Cardiac septum (tissue), 1 donor: ENCODE measurements at regions not wholly inside any gene's neighbourhood (a gene's known extent, or its start where the extent isn't known, plus 50 kb on each side); places are given as distances from the start of the nearest gene placed in this dataset.

Experiments used
- DNase-seq: peaks from one replicate; pipeline ENCODE4 v3.0.0-alpha.2; 2020; ENCODE audit warnings: low spot score
- intact Hi-C: fragments of 100-400 bp; cut with DNase I; formaldehyde crosslinking; loops from one replicate; pipeline ENCODE4 v1.14.0; 2022
- donor health status: DM: no; HTN: no; CAD: no.

- intact Hi-C loops: no loop called here
- DNase-seq: no peak
Measured at GRCh38 chr6:113649276-113649675, 207.9 kb upstream of the MARCKS start.

GRCh38 chr6:113649880-113650609 lies 207.1 kb upstream of the MARCKS start:
- intact Hi-C loops: loop anchor here (10.0 kb wide), 1 partner anchor 85 kb away; no protein-coding TSS in a partner anchor
- no peak for DNase-seq

DNA sequence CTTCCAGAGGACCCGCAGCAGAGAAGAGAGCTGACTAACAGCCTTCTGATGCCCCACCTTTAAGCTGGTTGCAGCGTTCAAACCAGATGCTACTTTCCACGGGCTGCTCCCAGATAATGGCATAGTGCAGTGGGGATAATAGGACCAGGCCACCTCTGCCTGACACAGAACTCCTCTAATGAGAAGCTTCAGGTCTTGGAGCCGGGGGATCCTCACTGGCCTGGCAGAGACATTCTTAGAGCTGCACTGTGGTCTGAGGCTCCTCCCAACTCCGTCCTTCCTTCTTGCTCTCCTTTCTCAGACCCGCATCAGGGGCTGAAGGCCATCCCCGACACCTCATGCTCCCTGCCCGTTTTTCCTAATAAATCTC lies 206.6 kb upstream of the MARCKS start:
- intact Hi-C loops: loop anchor here (10.0 kb wide), 1 partner anchor 86 kb away; no protein-coding TSS in a partner anchor
- no peak for DNase-seq

DNA sequence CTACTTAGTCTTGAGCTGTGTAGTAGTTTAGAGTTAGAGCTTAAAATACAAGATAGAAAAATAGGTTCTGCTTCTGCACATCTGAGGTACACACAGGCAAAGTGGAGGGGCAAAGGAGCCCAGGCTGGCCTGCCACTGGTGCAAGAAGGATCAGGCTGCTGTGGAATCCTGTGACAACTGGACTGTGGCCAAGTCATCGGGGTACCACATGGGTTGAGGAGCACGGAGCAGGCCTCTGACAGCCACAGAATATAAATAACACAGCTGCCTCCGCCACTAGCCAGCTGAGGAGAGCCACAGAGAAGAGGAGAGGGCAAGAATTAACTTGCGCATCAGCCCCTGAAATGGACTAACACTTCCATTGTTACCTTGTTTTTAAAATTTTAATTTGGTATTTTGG lies 206.0 kb upstream of the MARCKS start:
- intact Hi-C loops: loop anchor here (10.0 kb wide), 1 partner anchor 86 kb away; no protein-coding TSS in a partner anchor
- DNase-seq: peak; percentile 87

GRCh38 chr6:113651920-113652319 lies 205.2 kb upstream of the MARCKS start:
- no peak for DNase-seq
- intact Hi-C loops: loop anchor here (10.0 kb wide), 1 partner anchor 87 kb away; no protein-coding TSS in a partner anchor

DNA sequence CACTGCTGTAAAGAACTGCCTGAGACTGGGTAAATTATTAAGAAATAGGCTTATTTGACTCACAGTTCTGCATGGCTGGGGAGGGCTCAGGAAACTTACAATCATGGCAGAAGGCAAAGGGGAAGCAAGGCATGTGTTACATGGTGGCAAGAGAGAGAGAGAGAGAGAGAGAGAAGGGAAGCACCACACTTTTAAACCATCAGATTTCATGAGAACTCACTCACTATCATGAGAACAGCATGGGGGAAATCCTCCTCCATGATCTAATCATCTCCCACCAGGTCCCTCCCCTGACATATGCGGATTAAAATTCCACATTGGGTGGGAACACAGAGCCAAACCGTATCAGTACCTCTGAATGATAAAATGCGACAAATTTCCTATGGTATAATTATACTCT lies 203.9 kb upstream of the MARCKS start:
- intact Hi-C loops: loop anchor here (10.0 kb wide), 1 partner anchor 88 kb away; no protein-coding TSS in a partner anchor
- DNase-seq: no peak

- intact Hi-C loops: loop anchor here (10.0 kb wide), 1 partner anchor 90 kb away; no protein-coding TSS in a partner anchor
- peak; percentile 79 for DNase-seq
Measured at GRCh38 chr6:113654396-113654795, 202.7 kb upstream of the MARCKS start.

DNA sequence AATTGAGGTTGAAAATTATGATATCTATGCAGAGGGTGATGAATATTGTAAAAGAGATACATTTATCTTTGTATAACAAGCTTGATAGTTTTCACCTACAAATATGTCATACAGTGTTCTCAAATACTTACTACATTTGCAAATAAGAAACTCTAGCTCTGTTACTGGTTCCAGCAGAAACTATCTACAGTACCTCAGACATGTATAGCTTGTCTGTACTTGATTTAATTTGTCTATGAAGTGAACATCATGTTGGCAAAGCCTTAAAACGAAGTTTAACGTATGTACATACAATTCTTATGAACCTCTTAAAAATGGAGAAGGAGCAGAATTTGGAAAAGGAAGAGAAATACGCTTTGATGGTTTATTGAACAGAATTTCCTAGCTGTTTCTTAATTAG lies 201.4 kb upstream of the MARCKS start:
- no peak for DNase-seq
- intact Hi-C loops: loop anchor here (10.0 kb wide), 1 partner anchor 91 kb away; no protein-coding TSS in a partner anchor

GRCh38 chr6:113659762-113660404 lies 197.3 kb upstream of the MARCKS start:
- DNase-seq: no peak
- intact Hi-C loops: loop anchor here (10.0 kb wide), 1 partner anchor 95 kb away; no protein-coding TSS in a partner anchor

DNA sequence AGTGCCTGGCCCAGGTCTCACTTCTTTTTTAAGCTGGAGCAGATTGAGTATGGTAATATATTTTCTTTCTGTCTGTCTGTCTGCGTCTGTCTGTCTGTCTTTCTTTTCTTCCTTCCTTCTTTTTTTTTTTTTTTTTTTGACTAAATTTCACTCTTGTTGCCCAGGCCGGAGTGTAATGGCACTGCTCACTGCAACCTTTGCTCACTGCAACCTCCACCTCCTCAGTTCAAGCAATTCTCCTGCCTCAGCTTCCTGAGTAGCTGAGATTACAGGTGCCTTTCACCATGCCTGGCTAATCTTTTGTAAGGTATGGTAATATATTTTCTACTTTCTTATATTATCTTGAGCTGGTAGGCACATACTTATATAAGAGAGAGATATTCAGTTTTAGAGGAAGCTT lies 196.3 kb upstream of the MARCKS start:
- DNase-seq: no peak
- intact Hi-C loops: no loop called here

- intact Hi-C loops: no loop called here
- DNase-seq: no peak
Measured at GRCh38 chr6:113662093-113662665, 195.0 kb upstream of the MARCKS start.

GRCh38 chr6:113662688-113663333 lies 194.3 kb upstream of the MARCKS start:
- intact Hi-C loops: no loop called here
- DNase-seq: no peak

DNA sequence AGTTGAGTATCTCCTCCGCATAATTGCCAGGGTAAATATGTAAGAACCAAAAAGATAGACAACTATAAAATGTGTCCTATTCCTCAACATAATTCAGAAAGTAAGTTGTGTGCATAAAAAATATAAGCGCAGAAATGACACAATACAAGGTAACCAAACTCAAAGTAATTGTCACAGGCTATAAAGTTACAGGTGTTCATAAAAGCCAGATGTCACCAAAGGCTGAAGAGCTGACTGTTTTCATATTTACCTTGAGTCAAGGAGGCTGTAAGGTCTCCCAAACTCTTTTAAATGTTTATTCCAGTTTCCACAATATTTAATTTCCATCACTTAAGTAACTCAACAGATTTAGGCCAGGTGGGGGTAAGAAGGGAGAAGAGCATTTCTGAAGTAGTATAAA lies 192.2 kb upstream of the MARCKS start:
- DNase-seq: no peak

GRCh38 chr6:113668641-113669408 lies 188.3 kb upstream of the MARCKS start:
- DNase-seq: no peak
- intact Hi-C loops: no loop called here

More for the DNA sequence above, 192.2 kb upstream of the MARCKS start:
- intact Hi-C loops: no loop called here

DNA sequence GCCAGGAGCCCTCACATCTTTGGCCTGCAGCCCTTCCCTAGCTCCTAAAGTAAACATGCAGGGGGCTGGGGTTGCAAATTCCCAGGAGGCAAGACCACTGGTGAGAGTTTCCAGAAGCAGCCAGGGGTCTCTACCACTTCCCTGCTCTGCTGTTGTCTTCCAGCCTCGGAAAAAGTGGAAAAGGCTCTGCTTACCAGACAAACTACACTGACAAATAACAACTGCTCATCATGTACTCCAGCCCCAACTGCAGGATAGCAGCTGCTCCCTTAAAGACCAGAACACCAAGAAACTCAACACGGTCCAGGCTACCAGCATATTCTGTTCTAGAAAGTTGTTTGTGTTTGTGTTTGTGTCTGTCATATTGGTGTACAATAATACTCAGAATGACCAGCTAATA lies 187.5 kb upstream of the MARCKS start:
- intact Hi-C loops: no loop called here

GRCh38 chr6:113671421-113671820 lies 185.7 kb upstream of the MARCKS start:
- intact Hi-C loops: no loop called here
- DNase-seq: no peak

More for the DNA sequence above, 187.5 kb upstream of the MARCKS start:
- no peak for DNase-seq

GRCh38 chr6:113672491-113673149 lies 184.5 kb upstream of the MARCKS start:
- no peak for DNase-seq
- intact Hi-C loops: no loop called here

GRCh38 chr6:113674075-113674474 lies 183.1 kb upstream of the MARCKS start:
- intact Hi-C loops: no loop called here
- DNase-seq: no peak

- no peak for DNase-seq
- intact Hi-C loops: no loop called here
Measured at GRCh38 chr6:113676057-113676456, 181.1 kb upstream of the MARCKS start.
